ENCODE measurements at regions not wholly inside any gene's neighbourhood (a gene's known extent, or its start where the extent isn't known, plus 50 kb on each side); places are given as distances from the start of the nearest gene placed in this dataset.
"Not testable (repeated sequence)": the region's sequence is repeated elsewhere in the genome, so short reads cannot be mapped to it uniquely, and the experiment has no call there.

- Histone ChIP-seq H3K27me3 (no peaks in the 10 kb centered on the region), H3K36me3 (no peaks in the 10 kb centered on the region), H3K9me3 (no peaks in the 10 kb centered on the region), H3K4me3 (no peak overlapping the region), H3K4me1 (no peaks in the 10 kb centered on the region), H3K27ac (no peak overlapping the region)
- TF ChIP-seq POLR2A (IDR thresholded peaks at IDR 0.05) = no peak
- no peak for TF ChIP-seq CTCF (IDR thresholded peaks at IDR 0.05)
- no peak for DNase-seq
Observed at GRCh38 chr5:130425424-130425823, 521.2 kb downstream of the CHSY3 start.

- no peak for DNase-seq
- Histone ChIP-seq H3K27me3 (no peaks in the 10 kb centered on the region), H3K9me3 (no peaks in the 10 kb centered on the region), H3K4me1 (no peaks in the 10 kb centered on the region), H3K4me3 (no peak overlapping the region), H3K36me3 (no peaks in the 10 kb centered on the region), H3K27ac (no peak overlapping the region)
- TF ChIP-seq CTCF (IDR thresholded peaks at IDR 0.05) (no peak), POLR2A (IDR thresholded peaks at IDR 0.05) (no peak)
Observed at GRCh38 chr5:130424341-130424740, 520.1 kb downstream of the CHSY3 start.

GRCh38 chr5:130402906-130403305 lies 498.6 kb downstream of the CHSY3 start:
- no peak overlapping the region for H3K4me3 ChIP-seq
- TF ChIP-seq POLR2A (IDR thresholded peaks at IDR 0.05) (no peak), CTCF (IDR thresholded peaks at IDR 0.05) (no peak)
- peaks cover 0 to 3% (median 0%) of the 10 kb centered on the region in 4 donors for H3K9me3 ChIP-seq
- H3K27me3 ChIP-seq = no peaks in the 10 kb centered on the region
- DNase-seq = no peak
- no peak overlapping the region for H3K27ac ChIP-seq
- H3K4me1 ChIP-seq = no peaks in the 10 kb centered on the region
- H3K36me3 ChIP-seq = no peaks in the 10 kb centered on the region

- DNase-seq = no peak
- H3K36me3 ChIP-seq = no peaks in the 10 kb centered on the region
- H3K9me3 ChIP-seq = peaks cover 0 to 3% (median 0%) of the 10 kb centered on the region in 4 donors
- H3K27me3 ChIP-seq = no peaks in the 10 kb centered on the region
- H3K4me3 ChIP-seq = no peak overlapping the region
- no peak for TF ChIP-seq POLR2A (IDR thresholded peaks at IDR 0.05)
- no peak for TF ChIP-seq CTCF (IDR thresholded peaks at IDR 0.05)
- no peaks in the 10 kb centered on the region for H3K4me1 ChIP-seq
- H3K27ac ChIP-seq = no peak overlapping the region
Observed at GRCh38 chr5:130400091-130400490, 495.8 kb downstream of the CHSY3 start.

GRCh38 chr5:130398825-130399224 lies 494.6 kb downstream of the CHSY3 start:
- TF ChIP-seq CTCF (IDR thresholded peaks at IDR 0.05) (no peak), POLR2A (IDR thresholded peaks at IDR 0.05) (no peak)
- Histone ChIP-seq H3K27ac (no peak overlapping the region), H3K4me1 (no peaks in the 10 kb centered on the region), H3K36me3 (no peaks in the 10 kb centered on the region), H3K27me3 (no peaks in the 10 kb centered on the region), H3K9me3 (no peaks in the 10 kb centered on the region), H3K4me3 (no peak overlapping the region)
- no peak for DNase-seq

- not testable (repeated sequence) for DNase-seq, H3K27me3 ChIP-seq, H3K36me3 ChIP-seq, H3K4me3 ChIP-seq, H3K9me3 ChIP-seq, H3K27ac ChIP-seq, H3K4me1 ChIP-seq
Observed at GRCh38 chr5:130397727-130398126, 493.5 kb downstream of the CHSY3 start.
